HAP-1 (cell line): ENCODE measurements at regions not wholly inside any gene's neighbourhood (a gene's known extent, or its start where the extent isn't known, plus 50 kb on each side); places are given as distances from the start of the nearest gene placed in this dataset.

Experiments used
- DNase-seq, 2 experiments: peaks; one replicate each; pipeline ENCODE4 v3.0.0-alpha.2; 2016 to 2020; ENCODE audit warnings: low spot score in 2 of 2
- H3K27me3 ChIP-seq: fragments of 250-450 bp; sonication (Bioruptor Pico); 2 replicates; pipeline ENCODE4 v1.5.1; 2020; ENCODE audit warnings: low read depth, mild to moderate bottlenecking, moderate library complexity
- H3K36me3 ChIP-seq: fragments of 250-450 bp; sonication (Bioruptor Pico); replicated peaks from 2 replicates; pipeline ENCODE4 v1.5.1; 2020; ENCODE audit warnings: mild to moderate bottlenecking
- H3K4me1 ChIP-seq: fragments of 250-450 bp; sonication (Bioruptor Pico); 2 replicates; pipeline ENCODE4 v1.5.1; 2020; ENCODE audit warnings: mild to moderate bottlenecking
- H3K4me3 ChIP-seq: fragments of 250-450 bp; sonication (Bioruptor Pico); 2 replicates; pipeline ENCODE4 v1.5.1; 2020; ENCODE audit warnings: mild to moderate bottlenecking, moderate library complexity
- H3K9me3 ChIP-seq: fragments of 250-450 bp; sonication (Bioruptor Pico); 2 replicates; pipeline ENCODE4 v1.5.1; 2020; ENCODE audit warnings: mild to moderate bottlenecking, moderate library complexity
- in situ Hi-C: fragments of 300-500 bp; cut with MboI; formaldehyde crosslinking; loops from 3 replicates; pipeline ENCODE4 v1.14.3; 2020; ENCODE audit warnings: low sequenced_read_pairs, inconsistent platforms, mixed read lengths

GRCh38 chr1:115215703-115216521 is 122.1 kb downstream of the NGF start:
- in situ Hi-C loops = no loop called here
- H3K9me3 ChIP-seq = no peaks in the 10 kb centered on the region
- no peak overlapping the region for H3K4me3 ChIP-seq
- H3K4me1 ChIP-seq = no peaks in the 10 kb centered on the region
- H3K36me3 ChIP-seq = no peaks in the 10 kb centered on the region
- DNase-seq = no peak
- H3K27me3 ChIP-seq = no peaks in the 10 kb centered on the region

GRCh38 chr1:115215110-115215509 is 122.9 kb downstream of the NGF start:
- Histone ChIP-seq H3K36me3 (no peaks in the 10 kb centered on the region), H3K9me3 (no peaks in the 10 kb centered on the region), H3K4me3 (no peak overlapping the region), H3K27me3 (no peaks in the 10 kb centered on the region), H3K4me1 (no peaks in the 10 kb centered on the region)
- in situ Hi-C loops = no loop called here
- no peak for DNase-seq

GRCh38 chr1:115214098-115214497 is 124.0 kb downstream of the NGF start:
- Histone ChIP-seq H3K4me1 (no peaks in the 10 kb centered on the region), H3K4me3 (no peak overlapping the region)
- in situ Hi-C loops = no loop called here

DNA sequence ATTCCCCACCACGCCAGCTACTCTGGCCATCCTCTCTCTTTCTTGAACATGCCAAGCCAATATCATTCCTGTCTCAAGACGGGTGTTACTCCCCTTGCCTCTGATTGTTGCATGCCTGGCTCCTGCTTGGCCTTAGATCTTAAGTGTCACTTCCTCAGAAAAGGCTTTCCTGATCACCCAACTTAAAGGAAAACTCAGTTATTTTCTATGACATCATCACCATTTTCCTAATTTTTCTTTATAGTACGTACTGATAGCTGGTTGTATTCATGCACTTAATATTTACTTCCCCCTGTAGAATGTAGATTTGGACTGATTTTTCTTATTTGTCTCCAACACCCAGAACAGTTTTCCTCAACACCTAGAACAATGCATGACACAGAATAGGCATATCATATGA is 123.8 kb upstream of the TSPAN2 start:
- Histone ChIP-seq H3K9me3 (no peaks in the 10 kb centered on the region), H3K27me3 (no peaks in the 10 kb centered on the region), H3K36me3 (no peaks in the 10 kb centered on the region), H3K4me1 (no peaks in the 10 kb centered on the region), H3K4me3 (no peak overlapping the region)
- in situ Hi-C loops = no loop called here
- DNase-seq = no peak

More at GRCh38 chr1:115214098-115214497, 124.0 kb downstream of the NGF start:
- no peak for DNase-seq
- no peaks in the 10 kb centered on the region for H3K27me3 ChIP-seq
- H3K9me3 ChIP-seq = no peaks in the 10 kb centered on the region
- H3K36me3 ChIP-seq = no peaks in the 10 kb centered on the region

GRCh38 chr1:115211071-115211745 is 121.9 kb upstream of the TSPAN2 start:
- no peak for DNase-seq
- no peaks in the 10 kb centered on the region for H3K9me3 ChIP-seq
- in situ Hi-C loops = no loop called here
- no peak overlapping the region for H3K4me3 ChIP-seq
- no peaks in the 10 kb centered on the region for H3K27me3 ChIP-seq
- no peaks in the 10 kb centered on the region for H3K4me1 ChIP-seq
- H3K36me3 ChIP-seq = no peaks in the 10 kb centered on the region

GRCh38 chr1:115210302-115210711 is 121.0 kb upstream of the TSPAN2 start:
- no peaks in the 10 kb centered on the region for H3K27me3 ChIP-seq
- no peak overlapping the region for H3K4me3 ChIP-seq
- H3K9me3 ChIP-seq = no peaks in the 10 kb centered on the region
- in situ Hi-C loops = no loop called here
- no peaks in the 10 kb centered on the region for H3K4me1 ChIP-seq
- no peak for DNase-seq
- no peaks in the 10 kb centered on the region for H3K36me3 ChIP-seq

DNA sequence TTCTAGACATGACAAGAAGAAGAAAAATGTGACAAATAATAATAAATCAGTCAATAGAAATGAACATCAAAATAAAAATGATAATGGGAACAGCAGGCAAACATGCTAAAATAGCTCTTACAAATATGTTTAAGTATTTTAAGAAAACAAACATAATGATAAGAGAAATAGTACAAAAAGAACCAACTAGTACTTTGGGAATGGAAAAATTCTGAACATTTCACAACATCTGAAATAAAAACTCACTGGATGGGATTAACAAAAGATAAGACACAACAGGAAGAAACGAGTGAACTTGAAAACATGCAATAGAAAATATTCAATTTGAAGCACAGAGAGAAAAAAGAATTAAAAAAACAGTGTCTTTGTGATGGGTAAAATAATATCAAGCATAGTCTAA is 115.2 kb upstream of the TSPAN2 start:
- Histone ChIP-seq H3K36me3 (no peaks in the 10 kb centered on the region), H3K4me3 (no peak overlapping the region), H3K4me1 (no peaks in the 10 kb centered on the region), H3K9me3 (no peaks in the 10 kb centered on the region), H3K27me3 (no peaks in the 10 kb centered on the region)
- in situ Hi-C loops = no loop called here
- no peak for DNase-seq

DNA sequence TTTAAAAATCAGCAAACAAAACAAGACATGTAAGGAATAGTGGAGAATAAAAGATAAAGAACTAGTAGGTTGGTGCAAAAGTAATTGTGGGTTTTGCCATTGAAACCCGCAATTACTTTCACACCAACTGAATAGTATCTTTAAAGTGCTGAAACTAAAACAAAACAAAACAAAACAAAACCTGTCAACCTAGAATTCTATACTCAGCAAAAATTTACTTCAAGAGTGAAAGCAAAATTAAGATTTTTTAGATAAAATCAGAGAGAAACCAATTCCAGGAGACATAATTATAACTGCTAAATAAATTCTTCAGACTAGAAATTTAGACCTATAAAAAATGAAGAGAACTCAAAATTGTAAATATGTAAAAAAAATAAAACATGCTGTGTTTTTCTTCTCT is 114.0 kb upstream of the TSPAN2 start:
- DNase-seq = no peak
- Histone ChIP-seq H3K36me3 (no peaks in the 10 kb centered on the region), H3K9me3 (no peaks in the 10 kb centered on the region), H3K27me3 (no peaks in the 10 kb centered on the region), H3K4me1 (no peaks in the 10 kb centered on the region), H3K4me3 (no peak overlapping the region)
- in situ Hi-C loops = no loop called here

GRCh38 chr1:115201598-115201997 is 112.3 kb upstream of the TSPAN2 start:
- no peaks in the 10 kb centered on the region for H3K27me3 ChIP-seq
- H3K36me3 ChIP-seq = no peaks in the 10 kb centered on the region
- H3K4me1 ChIP-seq = no peaks in the 10 kb centered on the region
- H3K9me3 ChIP-seq = no peaks in the 10 kb centered on the region
- in situ Hi-C loops = no loop called here
- no peak for DNase-seq
- H3K4me3 ChIP-seq = no peak overlapping the region

DNA sequence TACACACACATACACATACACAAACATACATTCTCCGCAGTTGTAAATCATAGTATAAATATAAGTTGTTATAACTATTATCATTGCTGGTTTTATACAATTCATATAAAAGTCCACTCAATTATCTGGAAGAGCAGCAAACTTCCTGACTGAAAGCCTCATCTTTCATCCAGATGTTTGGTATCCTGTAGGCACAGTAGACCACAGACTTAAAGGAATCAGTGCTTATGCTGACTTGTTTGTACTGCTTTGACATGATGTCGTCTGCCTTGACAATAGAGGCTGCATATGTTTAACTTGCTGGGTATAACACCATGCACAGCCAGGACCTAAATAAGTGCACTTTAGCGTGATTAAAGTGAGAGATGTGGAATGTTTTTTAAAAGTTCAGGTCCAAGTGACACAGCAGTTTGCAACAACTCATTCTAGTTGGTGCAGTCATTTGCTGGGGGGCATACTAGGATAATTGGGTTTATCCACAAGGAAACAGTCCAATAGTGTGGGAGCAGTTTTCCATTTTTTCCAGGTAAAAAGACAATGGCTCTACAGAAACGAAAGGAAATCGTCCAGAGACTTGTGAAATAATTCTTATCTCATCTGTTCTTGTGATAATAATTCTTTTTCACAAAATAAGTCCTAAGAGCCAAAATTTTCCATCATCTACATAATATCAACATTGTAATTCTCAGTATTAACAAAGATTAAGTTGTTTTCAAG is 110.3 kb upstream of the TSPAN2 start:
- no peaks in the 10 kb centered on the region for H3K36me3 ChIP-seq
- DNase-seq = no peak
- H3K9me3 ChIP-seq = no peaks in the 10 kb centered on the region
- in situ Hi-C loops = no loop called here
- no peaks in the 10 kb centered on the region for H3K4me1 ChIP-seq
- no peaks in the 10 kb centered on the region for H3K27me3 ChIP-seq
- H3K4me3 ChIP-seq = no peak overlapping the region

DNA sequence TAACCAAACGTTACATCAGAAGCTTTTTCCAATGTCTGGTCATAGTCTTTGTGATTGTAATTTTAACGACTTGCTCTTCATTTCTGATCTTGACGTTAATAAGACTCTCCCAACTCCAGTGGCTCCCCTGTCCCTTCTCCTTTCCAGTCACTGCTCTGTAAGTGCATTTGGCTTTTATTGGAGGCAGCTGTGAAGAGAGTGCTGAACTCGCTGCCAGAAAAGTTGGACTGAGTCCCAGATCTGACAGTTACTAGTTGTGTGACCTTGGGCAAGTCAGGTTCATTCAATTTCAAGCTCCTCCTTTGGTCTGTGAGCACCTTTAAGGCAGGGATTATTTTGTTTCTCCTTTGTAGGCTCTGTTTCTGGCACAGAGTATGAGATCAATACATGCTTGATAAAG is 109.6 kb upstream of the TSPAN2 start:
- H3K4me1 ChIP-seq = no peaks in the 10 kb centered on the region
- in situ Hi-C loops = no loop called here
- no peaks in the 10 kb centered on the region for H3K9me3 ChIP-seq
- no peak for DNase-seq
- no peaks in the 10 kb centered on the region for H3K36me3 ChIP-seq
- H3K27me3 ChIP-seq = no peaks in the 10 kb centered on the region
- H3K4me3 ChIP-seq = no peak overlapping the region

DNA sequence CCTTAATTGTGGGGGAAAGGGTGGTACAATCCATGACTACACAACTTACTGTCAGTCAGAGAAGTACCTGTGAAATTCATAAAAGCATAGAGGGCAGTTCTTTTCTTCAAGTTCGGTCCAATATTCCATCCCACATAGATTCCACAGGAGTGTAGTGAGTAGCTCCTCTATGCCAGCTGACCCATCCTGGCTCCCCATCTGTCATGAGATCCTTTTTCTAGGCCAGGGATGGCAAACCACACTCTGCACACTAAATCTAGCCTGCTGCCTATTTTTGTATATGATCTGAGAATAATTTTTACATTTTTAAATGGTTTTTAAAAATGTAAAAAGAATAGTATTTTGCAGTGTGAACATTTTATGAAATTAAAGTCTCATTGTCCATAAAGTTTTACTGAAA is 107.0 kb upstream of the TSPAN2 start:
- no peaks in the 10 kb centered on the region for H3K27me3 ChIP-seq
- H3K9me3 ChIP-seq = no peaks in the 10 kb centered on the region
- H3K4me1 ChIP-seq = no peaks in the 10 kb centered on the region
- no peak for DNase-seq
- in situ Hi-C loops = no loop called here
- no peak overlapping the region for H3K4me3 ChIP-seq
- H3K36me3 ChIP-seq = no peaks in the 10 kb centered on the region

- Histone ChIP-seq H3K36me3 (no peaks in the 10 kb centered on the region), H3K9me3 (no peaks in the 10 kb centered on the region), H3K4me1 (no peaks in the 10 kb centered on the region), H3K4me3 (no peak overlapping the region), H3K27me3 (0 out of 2 replicates have a peak, but pooled peaks cover 3% of the 10 kb centered on the region)
- in situ Hi-C loops = no loop called here
- DNase-seq = no peak
Measured at GRCh38 chr1:115194506-115194905, 105.2 kb upstream of the TSPAN2 start.
